ENCODE measurements at regions not wholly inside any gene's neighbourhood (a gene's known extent, or its start where the extent isn't known, plus 50 kb on each side); places are given as distances from the start of the nearest gene placed in this dataset.

- no peak for TF ChIP-seq POLR2A (IDR thresholded peaks at IDR 0.05)
- Histone ChIP-seq H3K9me3 (no peaks in the 10 kb centered on the region), H3K4me1 (no peaks in the 10 kb centered on the region), H3K27ac (no peak overlapping the region), H3K36me3 (no peaks in the 10 kb centered on the region), H3K27me3 (no peaks in the 10 kb centered on the region), H3K4me3 (no peak overlapping the region)
- no peak for DNase-seq
Measured at GRCh38 chr7:20276705-20277472, 53.8 kb upstream of the ITGB8 start.

GRCh38 chr7:20279979-20280378, 50.7 kb upstream of the ITGB8 start:
- H3K27me3 ChIP-seq: no peaks in the 10 kb centered on the region
- H3K9me3 ChIP-seq: no peaks in the 10 kb centered on the region
- H3K4me1 ChIP-seq: no peaks in the 10 kb centered on the region
- TF ChIP-seq CTCF (IDR thresholded peaks at IDR 0.05): no peak
- TF ChIP-seq POLR2A (IDR thresholded peaks at IDR 0.05): no peak
- no peak overlapping the region for H3K27ac ChIP-seq
- no peak for DNase-seq
- no peaks in the 10 kb centered on the region for H3K36me3 ChIP-seq
- H3K4me3 ChIP-seq: no peak overlapping the region

- no peak for TF ChIP-seq CTCF (IDR thresholded peaks at IDR 0.05)
- no peak for TF ChIP-seq POLR2A (IDR thresholded peaks at IDR 0.05)
- Histone ChIP-seq H3K27ac (no peak overlapping the region), H3K36me3 (no peaks in the 10 kb centered on the region), H3K9me3 (no peaks in the 10 kb centered on the region), H3K27me3 (no peaks in the 10 kb centered on the region), H3K4me1 (no peaks in the 10 kb centered on the region), H3K4me3 (no peak overlapping the region)
- no peak for DNase-seq
Measured at GRCh38 chr7:20280475-20281351, 50.0 kb upstream of the ITGB8 start.

All from Peyer's patch (tissue), 4 donors.